Erythroblast (primary cell): ENCODE measurements at regions not wholly inside any gene's neighbourhood (a gene's known extent, or its start where the extent isn't known, plus 50 kb on each side); places are given as distances from the start of the nearest gene placed in this dataset.
"Not testable (repeated sequence)": the region's sequence is repeated elsewhere in the genome, so short reads cannot be mapped to it uniquely, and the experiment has no call there.

Experiments
- GATA1 ChIP-seq: IDR thresholded peaks from 2 replicates; pipeline ENCODE4 v1.6.1; 2011; ENCODE audit warnings: low read depth, mild to moderate bottlenecking, control low read depth, low read length, moderate library complexity
- POLR2A ChIP-seq: IDR thresholded peaks from 2 replicates; pipeline ENCODE4 v1.6.1; 2011; ENCODE audit warnings: mild to moderate bottlenecking, low read length

- not testable (repeated sequence) for TF ChIP-seq POLR2A, GATA1
Measured at GRCh38 chr4:118492963-118493362, 140.2 kb upstream of the PRSS12 start.
